ENCODE measurements at regions not wholly inside any gene's neighbourhood (a gene's known extent, or its start where the extent isn't known, plus 50 kb on each side); places are given as distances from the start of the nearest gene placed in this dataset.

DNA sequence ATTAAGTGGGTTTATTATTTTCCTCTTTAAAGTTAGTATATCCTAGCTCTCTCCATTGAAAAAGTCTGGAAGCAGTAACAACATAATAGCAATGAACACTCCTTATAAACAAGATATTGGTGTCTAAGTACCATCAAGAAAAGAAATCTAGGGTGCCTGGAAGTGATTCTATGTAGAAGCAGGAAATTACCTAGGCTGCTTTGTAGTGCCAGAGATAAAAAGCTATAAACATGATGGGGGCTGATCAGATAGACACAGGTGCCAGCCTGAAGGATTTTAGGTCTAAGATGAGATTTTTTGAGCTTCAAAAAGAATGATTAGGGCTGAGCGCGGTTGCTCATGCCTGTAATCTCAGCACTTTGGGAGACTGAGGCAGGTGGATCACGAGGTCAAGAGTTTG is 1179.3 kb upstream of the CDH9 start:
- DNase-seq (no peak), ATAC-seq (no peak)
- Mint-ChIP-seq H3K4me3 (no peak overlapping the region), H3K4me1 (ENCODE audit: low read depth) (no peaks in the 10 kb centered on the region), H3K27ac (no peak overlapping the region), H3K9me3 (peaks cover 10% of the 10 kb centered on the region), H3K36me3 (ENCODE audit: low read depth) (no peaks in the 10 kb centered on the region), H3K27me3 (no peaks in the 10 kb centered on the region)
- POLR2A ChIA-PET: no interaction called here
- CTCF ChIA-PET: no interaction called here
- intact Hi-C loops (cut with micrococcal nuclease): no loop called here
- TF ChIP-seq, protein P1, sequence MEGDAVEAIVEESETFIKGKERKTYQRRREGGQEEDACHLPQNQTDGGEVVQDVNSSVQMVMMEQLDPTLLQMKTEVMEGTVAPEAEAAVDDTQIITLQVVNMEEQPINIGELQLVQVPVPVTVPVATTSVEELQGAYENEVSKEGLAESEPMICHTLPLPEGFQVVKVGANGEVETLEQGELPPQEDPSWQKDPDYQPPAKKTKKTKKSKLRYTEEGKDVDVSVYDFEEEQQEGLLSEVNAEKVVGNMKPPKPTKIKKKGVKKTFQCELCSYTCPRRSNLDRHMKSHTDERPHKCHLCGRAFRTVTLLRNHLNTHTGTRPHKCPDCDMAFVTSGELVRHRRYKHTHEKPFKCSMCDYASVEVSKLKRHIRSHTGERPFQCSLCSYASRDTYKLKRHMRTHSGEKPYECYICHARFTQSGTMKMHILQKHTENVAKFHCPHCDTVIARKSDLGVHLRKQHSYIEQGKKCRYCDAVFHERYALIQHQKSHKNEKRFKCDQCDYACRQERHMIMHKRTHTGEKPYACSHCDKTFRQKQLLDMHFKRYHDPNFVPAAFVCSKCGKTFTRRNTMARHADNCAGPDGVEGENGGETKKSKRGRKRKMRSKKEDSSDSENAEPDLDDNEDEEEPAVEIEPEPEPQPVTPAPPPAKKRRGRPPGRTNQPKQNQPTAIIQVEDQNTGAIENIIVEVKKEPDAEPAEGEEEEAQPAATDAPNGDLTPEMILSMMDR (IDR thresholded peaks at IDR 0.05): no peak

DNA sequence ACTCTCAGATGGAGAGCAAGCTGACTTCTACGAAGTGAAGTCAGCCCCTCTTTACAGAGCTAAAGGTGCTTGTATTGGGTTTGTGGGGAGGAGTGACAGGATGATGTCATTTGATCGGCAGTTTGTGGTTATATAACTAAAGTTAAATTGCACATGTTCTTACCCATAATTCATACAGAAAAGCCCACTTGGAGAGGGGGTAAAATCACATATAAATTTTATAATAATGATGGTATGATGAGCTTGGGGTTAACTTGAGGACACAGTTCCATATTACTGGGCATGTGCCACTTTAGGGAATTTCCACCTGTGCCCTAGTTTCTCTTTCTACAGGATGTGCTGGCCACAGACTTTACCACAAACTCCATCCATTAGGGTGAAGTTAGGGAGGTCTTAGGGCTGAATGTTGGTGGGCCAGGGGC is 1178.6 kb upstream of the CDH9 start:
- H3K27ac Mint-ChIP-seq: no peak overlapping the region
- no peak for ATAC-seq

DNA sequence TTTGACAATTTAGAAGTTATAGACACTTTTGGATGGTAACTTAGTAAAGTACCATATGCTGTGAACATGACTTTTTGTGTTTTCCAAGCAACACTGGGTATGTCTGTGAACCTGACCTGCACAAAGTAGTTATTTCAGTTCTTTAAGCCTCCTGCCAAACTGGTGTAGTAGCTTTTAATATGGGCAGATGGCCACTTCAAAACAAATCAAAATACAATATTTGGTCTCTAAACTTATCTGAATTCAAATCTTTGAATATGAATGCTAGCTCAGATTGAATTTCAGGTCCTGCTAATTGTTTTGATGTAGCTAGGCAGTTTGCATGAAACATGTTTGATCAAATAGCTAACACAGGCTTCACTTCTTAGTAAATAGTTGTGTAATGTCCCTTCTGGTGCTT is 1176.7 kb upstream of the CDH9 start:
- no peak for ATAC-seq
- CTCF ChIA-PET: no interaction called here
- TF ChIP-seq, protein P1 (IDR thresholded peaks at IDR 0.05): no peak
- Mint-ChIP-seq H3K4me3 (no peak overlapping the region), H3K4me1 (ENCODE audit: low read depth) (no peaks in the 10 kb centered on the region), H3K27me3 (no peaks in the 10 kb centered on the region), H3K27ac (no peak overlapping the region), H3K36me3 (ENCODE audit: low read depth) (no peaks in the 10 kb centered on the region), H3K9me3 (peaks cover 12% of the 10 kb centered on the region)
- no peak for DNase-seq
- intact Hi-C loops (cut with micrococcal nuclease): no loop called here
- POLR2A ChIA-PET: no interaction called here

More for the DNA sequence above, 1178.6 kb upstream of the CDH9 start:
- ChIA-PET CTCF (no interaction called here), POLR2A (interaction anchor here (0.5 kb wide), 1 partner anchor 894 kb away, joined by 3 read pairs; no protein-coding TSS in a partner anchor)
- intact Hi-C loops (cut with micrococcal nuclease): no loop called here
- Mint-ChIP-seq H3K9me3 (peaks cover 10% of the 10 kb centered on the region), H3K4me3 (no peak overlapping the region), H3K36me3 (ENCODE audit: low read depth) (no peaks in the 10 kb centered on the region), H3K27me3 (no peaks in the 10 kb centered on the region), H3K4me1 (ENCODE audit: low read depth) (no peaks in the 10 kb centered on the region)
- TF ChIP-seq, protein P1 (IDR thresholded peaks at IDR 0.05): no peak
- no peak for DNase-seq

DNA sequence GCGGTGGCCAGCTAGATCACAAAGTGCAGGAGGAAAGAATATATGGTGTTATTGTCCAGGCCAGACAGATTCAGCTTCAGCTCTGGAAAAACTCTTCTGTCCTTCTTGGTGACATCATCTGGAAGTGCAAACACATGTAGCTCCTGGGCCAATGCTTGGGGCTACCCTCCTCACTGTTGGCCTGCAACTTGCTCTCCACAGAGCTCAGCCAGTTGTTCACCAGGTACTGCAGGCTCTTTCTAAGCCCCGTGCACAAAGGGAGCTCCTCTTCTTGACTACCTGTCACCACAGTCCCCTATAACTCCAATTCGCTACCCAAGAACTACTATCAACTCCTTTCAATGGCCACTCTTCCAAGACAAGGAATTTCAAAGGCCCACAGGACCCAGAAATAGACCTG is 1175.9 kb upstream of the CDH9 start:
- DNase-seq (no peak), ATAC-seq (no peak)
- Mint-ChIP-seq H3K4me3 (no peak overlapping the region), H3K36me3 (ENCODE audit: low read depth) (no peaks in the 10 kb centered on the region), H3K27me3 (no peaks in the 10 kb centered on the region), H3K9me3 (peaks cover 7% of the 10 kb centered on the region), H3K4me1 (ENCODE audit: low read depth) (no peaks in the 10 kb centered on the region), H3K27ac (no peak overlapping the region)
- TF ChIP-seq, protein P1 (IDR thresholded peaks at IDR 0.05): no peak
- CTCF ChIA-PET: interaction anchor here (0.8 kb wide), 1 partner anchor 142 kb away, joined by 3 read pairs; no protein-coding TSS in a partner anchor
- intact Hi-C loops (cut with micrococcal nuclease): no loop called here
- POLR2A ChIA-PET: no interaction called here

DNA sequence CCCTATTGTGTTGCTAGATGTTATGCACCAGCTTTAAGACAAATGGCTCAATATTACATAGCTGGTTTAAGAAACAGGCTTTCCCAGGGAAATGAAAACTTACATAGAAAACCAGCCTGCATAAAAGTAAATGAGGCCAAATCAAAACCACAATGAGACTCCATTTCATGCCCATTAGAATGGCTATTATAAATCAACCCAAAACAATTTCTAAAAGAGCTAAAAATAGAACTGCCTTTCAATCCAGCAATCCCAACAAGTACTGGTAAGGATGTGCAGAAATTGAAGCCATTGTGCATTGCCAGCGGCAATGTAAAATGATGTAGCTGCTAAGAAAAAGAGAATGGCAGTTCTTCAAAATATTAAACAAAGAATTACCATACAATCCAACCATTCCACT is 1170.0 kb upstream of the CDH9 start:
- Mint-ChIP-seq H3K4me3 (no peak overlapping the region), H3K27me3 (no peaks in the 10 kb centered on the region), H3K27ac (no peak overlapping the region), H3K36me3 (ENCODE audit: low read depth) (no peaks in the 10 kb centered on the region), H3K9me3 (peaks cover 1% of the 10 kb centered on the region), H3K4me1 (ENCODE audit: low read depth) (no peaks in the 10 kb centered on the region)
- intact Hi-C loops (cut with micrococcal nuclease): no loop called here
- ATAC-seq (no peak), DNase-seq (no peak)
- ChIA-PET POLR2A (no interaction called here), CTCF (no interaction called here)
- TF ChIP-seq, protein P1 (IDR thresholded peaks at IDR 0.05): no peak
